ENCODE measurements at regions not wholly inside any gene's neighbourhood (a gene's known extent, or its start where the extent isn't known, plus 50 kb on each side); places are given as distances from the start of the nearest gene placed in this dataset.

DNA sequence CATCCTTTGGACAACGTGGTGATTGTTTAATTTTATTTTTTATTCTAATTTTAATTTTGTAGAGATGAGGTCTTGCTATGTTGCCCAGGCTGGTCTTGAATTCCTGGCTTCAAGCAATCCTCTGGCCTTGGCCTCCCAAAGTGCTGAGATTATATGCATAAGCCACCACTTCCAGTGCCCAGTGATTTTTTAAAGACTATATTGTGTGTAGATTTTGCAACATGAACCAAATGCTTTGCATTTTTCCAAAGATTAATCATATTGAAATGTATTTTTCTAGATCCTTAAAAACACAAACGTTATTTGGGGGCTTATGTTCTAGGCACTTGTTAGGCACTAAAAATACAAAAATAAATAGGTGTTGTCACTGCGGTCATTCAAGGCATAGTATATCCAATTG, 117.6 kb upstream of the CCN2 start:
- no peak overlapping the region for H3K27ac ChIP-seq (ENCODE audit: low read depth, low read length, poor library complexity, severe bottlenecking)
- no peaks in the 10 kb centered on the region for H3K4me1 ChIP-seq (ENCODE audit: insufficient read depth, low read length, severe bottlenecking)
- H2AFZ ChIP-seq (ENCODE audit: low read length), result no peak overlapping the region
- no peaks in the 10 kb centered on the region for H3K9me3 ChIP-seq (ENCODE audit: low read length)
- no peaks in the 10 kb centered on the region for H3F3A ChIP-seq (ENCODE audit: insufficient read depth, low read length)
- no peaks in the 10 kb centered on the region for H3K27me3 ChIP-seq (ENCODE audit: insufficient read depth, low read length)
- no peak overlapping the region for H3K4me3 ChIP-seq (ENCODE audit: low read depth, low read length, poor library complexity, severe bottlenecking)
- TF ChIP-seq, protein P1, sequence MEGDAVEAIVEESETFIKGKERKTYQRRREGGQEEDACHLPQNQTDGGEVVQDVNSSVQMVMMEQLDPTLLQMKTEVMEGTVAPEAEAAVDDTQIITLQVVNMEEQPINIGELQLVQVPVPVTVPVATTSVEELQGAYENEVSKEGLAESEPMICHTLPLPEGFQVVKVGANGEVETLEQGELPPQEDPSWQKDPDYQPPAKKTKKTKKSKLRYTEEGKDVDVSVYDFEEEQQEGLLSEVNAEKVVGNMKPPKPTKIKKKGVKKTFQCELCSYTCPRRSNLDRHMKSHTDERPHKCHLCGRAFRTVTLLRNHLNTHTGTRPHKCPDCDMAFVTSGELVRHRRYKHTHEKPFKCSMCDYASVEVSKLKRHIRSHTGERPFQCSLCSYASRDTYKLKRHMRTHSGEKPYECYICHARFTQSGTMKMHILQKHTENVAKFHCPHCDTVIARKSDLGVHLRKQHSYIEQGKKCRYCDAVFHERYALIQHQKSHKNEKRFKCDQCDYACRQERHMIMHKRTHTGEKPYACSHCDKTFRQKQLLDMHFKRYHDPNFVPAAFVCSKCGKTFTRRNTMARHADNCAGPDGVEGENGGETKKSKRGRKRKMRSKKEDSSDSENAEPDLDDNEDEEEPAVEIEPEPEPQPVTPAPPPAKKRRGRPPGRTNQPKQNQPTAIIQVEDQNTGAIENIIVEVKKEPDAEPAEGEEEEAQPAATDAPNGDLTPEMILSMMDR (IDR thresholded peaks at IDR 0.05; ENCODE audit: low read length), result no peak
- H3K4me2 ChIP-seq (ENCODE audit: low read length), result no peak overlapping the region
- no peaks in the 10 kb centered on the region for H3K36me3 ChIP-seq (ENCODE audit: insufficient read depth, low read length)
- H3K79me2 ChIP-seq (ENCODE audit: insufficient read depth, low read length), result no peaks in the 10 kb centered on the region
- no peak overlapping the region for H3K9ac ChIP-seq (ENCODE audit: low read length)
- no peaks in the 10 kb centered on the region for H3K9me2 ChIP-seq (ENCODE audit: low read depth, low read length)
- H4K20me1 ChIP-seq (ENCODE audit: insufficient read depth, low read length), result no peaks in the 10 kb centered on the region

GRCh38 chr6:132067286-132067685, 116.1 kb upstream of the CCN2 start:
- no peak overlapping the region for H3K4me3 ChIP-seq (ENCODE audit: low read depth, low read length, poor library complexity, severe bottlenecking)
- H3K79me2 ChIP-seq (ENCODE audit: insufficient read depth, low read length), result no peaks in the 10 kb centered on the region
- H3K4me2 ChIP-seq (ENCODE audit: low read length), result no peak overlapping the region
- no peak for TF ChIP-seq EZH2 (IDR thresholded peaks at IDR 0.05; ENCODE audit: borderline replicate concordance, low read length)
- TF ChIP-seq, protein P1 (IDR thresholded peaks at IDR 0.05; ENCODE audit: low read length), result no peak
- no peaks in the 10 kb centered on the region for H4K20me1 ChIP-seq (ENCODE audit: insufficient read depth, low read length)
- no peaks in the 10 kb centered on the region for H3K4me1 ChIP-seq (ENCODE audit: insufficient read depth, low read length, severe bottlenecking)
- H3K27ac ChIP-seq (ENCODE audit: low read depth, low read length, poor library complexity, severe bottlenecking), result no peak overlapping the region
- H3F3A ChIP-seq (ENCODE audit: insufficient read depth, low read length), result no peaks in the 10 kb centered on the region
- no peaks in the 10 kb centered on the region for H3K36me3 ChIP-seq (ENCODE audit: insufficient read depth, low read length)
- no peak overlapping the region for H2AFZ ChIP-seq (ENCODE audit: low read length)
- no peak overlapping the region for H3K9ac ChIP-seq (ENCODE audit: low read length)
- H3K9me3 ChIP-seq (ENCODE audit: low read length), result no peaks in the 10 kb centered on the region
- no peaks in the 10 kb centered on the region for H3K27me3 ChIP-seq (ENCODE audit: insufficient read depth, low read length)
- no peaks in the 10 kb centered on the region for H3K9me2 ChIP-seq (ENCODE audit: low read depth, low read length)

GRCh38 chr6:132065556-132065955, 114.4 kb upstream of the CCN2 start:
- H3K36me3 ChIP-seq (ENCODE audit: insufficient read depth, low read length), result no peaks in the 10 kb centered on the region
- no peaks in the 10 kb centered on the region for H3K4me1 ChIP-seq (ENCODE audit: insufficient read depth, low read length, severe bottlenecking)
- H3K4me3 ChIP-seq (ENCODE audit: low read depth, low read length, poor library complexity, severe bottlenecking), result no peak overlapping the region
- H3K4me2 ChIP-seq (ENCODE audit: low read length), result no peak overlapping the region
- no peaks in the 10 kb centered on the region for H3K9me3 ChIP-seq (ENCODE audit: low read length)
- H3K9me2 ChIP-seq (ENCODE audit: low read depth, low read length), result no peaks in the 10 kb centered on the region
- TF ChIP-seq EZH2 (IDR thresholded peaks at IDR 0.05; ENCODE audit: borderline replicate concordance, low read length), result no peak
- TF ChIP-seq, protein P1 (IDR thresholded peaks at IDR 0.05; ENCODE audit: low read length), result no peak
- H2AFZ ChIP-seq (ENCODE audit: low read length), result no peak overlapping the region
- no peak overlapping the region for H3K27ac ChIP-seq (ENCODE audit: low read depth, low read length, poor library complexity, severe bottlenecking)
- H3K79me2 ChIP-seq (ENCODE audit: insufficient read depth, low read length), result no peaks in the 10 kb centered on the region
- H3K27me3 ChIP-seq (ENCODE audit: insufficient read depth, low read length), result no peaks in the 10 kb centered on the region
- H3F3A ChIP-seq (ENCODE audit: insufficient read depth, low read length), result no peaks in the 10 kb centered on the region
- H4K20me1 ChIP-seq (ENCODE audit: insufficient read depth, low read length), result no peaks in the 10 kb centered on the region
- no peak overlapping the region for H3K9ac ChIP-seq (ENCODE audit: low read length)
